MCF 10A (cell line): ENCODE measurements at regions not wholly inside any gene's neighbourhood (a gene's known extent, or its start where the extent isn't known, plus 50 kb on each side); places are given as distances from the start of the nearest gene placed in this dataset.

Experiments
- BruUV-seq: library from RNA; stranded (reverse); fragments of 400-500 nt; replicated peaks from 2 replicates; lab custom pipeline; 2021; lab: Mats Ljungman, UMichigan
- CTCF ChIA-PET: fragments of 300-600 bp; sonication (Branson Sonifier 250); formaldehyde crosslinking; extraction: SDS; loops from one replicate; lab custom pipeline; 2021; ENCODE audit warnings: antibody characterized with exemption, inconsistent platforms; lab: Yijun Ruan, JAX
- POLR2A ChIA-PET: fragments of 300-600, 350-650 bp; sonication (Branson Sonifier 250); formaldehyde crosslinking; extraction: SDS; loops from one replicate; lab custom pipeline; 2020; ENCODE audit warnings: antibody characterized with exemption, inconsistent platforms; lab: Yijun Ruan, JAX
- DNase-seq: peaks from one replicate; pipeline ENCODE4 v3.0.0-alpha.2; 2018; ENCODE audit not compliant: unreplicated experiment
- H3K27ac Mint-ChIP-seq: one replicate; pipeline ENCODE4 v1.8.0; 2022; ENCODE audit warnings: mild to moderate bottlenecking, low read depth, mixed read lengths; ENCODE audit not compliant: unreplicated experiment
- H3K27me3 Mint-ChIP-seq: one replicate; pipeline ENCODE4 v1.8.0; 2022; ENCODE audit warnings: mixed read lengths; ENCODE audit not compliant: insufficient read depth, unreplicated experiment
- H3K36me3 Mint-ChIP-seq: one replicate; pipeline ENCODE4 v1.8.0; 2022; ENCODE audit warnings: mild to moderate bottlenecking, moderate library complexity, mixed read lengths; ENCODE audit not compliant: insufficient read depth, unreplicated experiment
- H3K4me1 Mint-ChIP-seq: one replicate; pipeline ENCODE4 v1.8.0; 2022; ENCODE audit warnings: mixed read lengths; ENCODE audit not compliant: insufficient read depth, unreplicated experiment
- H3K4me3 Mint-ChIP-seq: one replicate; pipeline ENCODE4 v1.8.0; 2022; ENCODE audit warnings: mild to moderate bottlenecking, moderate library complexity, mixed read lengths; ENCODE audit not compliant: unreplicated experiment
- H3K9me3 Mint-ChIP-seq: one replicate; pipeline ENCODE4 v1.8.0; 2022; ENCODE audit warnings: mixed read lengths; ENCODE audit not compliant: unreplicated experiment
- CTCF ChIP-seq: fragments of 200-600 bp; IDR thresholded peaks from one replicate; pipeline ENCODE4 v1.8.0; 2022; ENCODE audit warnings: antibody characterized with exemption, mild to moderate bottlenecking; ENCODE audit not compliant: unreplicated experiment
- intact Hi-C: fragments of 100-400 bp; cut with micrococcal nuclease; formaldehyde crosslinking; loops from 2 replicates; pipeline ENCODE4 v1.14.1; 2022

DNA sequence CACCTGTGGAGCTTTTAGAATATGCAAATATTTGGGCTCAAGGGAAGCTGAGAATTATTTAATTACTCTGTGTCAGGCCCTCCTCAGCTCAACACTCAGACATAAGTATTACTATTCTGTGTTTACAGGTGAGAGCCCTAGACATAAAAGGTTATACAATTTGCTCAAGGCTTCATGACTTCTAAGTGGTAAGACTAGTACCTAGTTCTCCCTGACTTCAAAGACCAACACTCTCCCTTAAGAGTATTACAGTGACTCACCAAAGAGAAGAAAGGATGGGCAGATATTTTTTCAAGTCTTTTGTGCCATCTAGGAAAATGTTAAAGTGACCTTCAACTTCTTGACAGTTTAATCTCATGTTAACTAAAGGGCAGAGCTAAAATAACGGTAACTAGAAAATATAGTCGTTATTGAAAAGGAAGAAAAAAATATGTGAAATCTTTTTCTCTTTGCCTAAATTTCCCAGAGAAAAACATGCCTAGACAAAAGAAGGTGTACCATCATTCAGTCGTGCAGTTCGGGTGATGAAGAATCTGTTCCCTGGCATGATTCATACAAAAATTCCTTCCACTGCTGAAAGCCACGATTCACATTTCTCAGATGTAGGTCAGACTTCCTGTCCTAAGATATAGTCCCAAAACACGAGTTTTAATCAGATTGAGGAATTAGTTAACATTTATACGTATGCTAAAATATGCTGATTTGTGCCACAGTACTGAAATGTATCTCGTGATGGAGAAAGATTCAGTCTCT lies 849.1 kb upstream of the API5 start:
- Mint-ChIP-seq H3K4me3 (no peak overlapping the region), H3K27me3 (no peaks in the 10 kb centered on the region), H3K4me1 (no peaks in the 10 kb centered on the region), H3K36me3 (no peaks in the 10 kb centered on the region), H3K9me3 (no peaks in the 10 kb centered on the region), H3K27ac (peak overlapping the region; percentile 31)
- POLR2A ChIA-PET, result no interaction called here
- CTCF ChIA-PET, result interaction anchor here (1.3 kb wide), 1 partner anchor 13 kb away, joined by 3 read pairs; no protein-coding TSS in a partner anchor
- DNase-seq, result no peak
- TF ChIP-seq CTCF, result no peak
- intact Hi-C loops, result no loop called here
- BruUV-seq, result no TSS peak

DNA sequence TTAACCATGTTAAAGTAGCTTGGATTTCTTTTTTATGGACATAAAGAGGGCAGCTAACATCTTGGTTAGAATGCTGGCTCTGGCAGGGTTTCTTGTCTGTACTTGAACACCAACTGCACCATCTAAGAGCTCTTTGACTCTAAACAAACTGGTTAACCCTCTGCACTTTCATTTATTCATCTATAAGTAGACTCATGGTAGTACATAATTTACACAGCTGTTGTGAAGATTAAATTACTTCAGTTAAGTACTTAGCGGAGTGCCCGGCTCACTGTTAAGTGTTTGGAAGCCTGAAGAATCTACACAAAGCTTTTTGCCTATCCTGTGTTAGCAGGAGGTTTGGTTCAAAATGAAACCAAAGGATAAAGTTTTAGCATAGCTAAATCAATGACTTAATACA lies 846.2 kb upstream of the API5 start:
- no peak for DNase-seq
- no peaks in the 10 kb centered on the region for H3K9me3 Mint-ChIP-seq
- no peak overlapping the region for H3K27ac Mint-ChIP-seq
- ChIA-PET CTCF (no interaction called here), POLR2A (interaction anchor here (0.6 kb wide), 1 partner anchor 614 kb away, joined by 3 read pairs; no protein-coding TSS in a partner anchor)
- intact Hi-C loops, result no loop called here
- H3K4me1 Mint-ChIP-seq, result no peaks in the 10 kb centered on the region
- H3K27me3 Mint-ChIP-seq, result no peaks in the 10 kb centered on the region
- BruUV-seq, result no TSS peak
- no peaks in the 10 kb centered on the region for H3K36me3 Mint-ChIP-seq
- H3K4me3 Mint-ChIP-seq, result no peak overlapping the region
- TF ChIP-seq CTCF, result no peak

GRCh38 chr11:42473106-42473505 lies 838.7 kb upstream of the API5 start:
- POLR2A ChIA-PET, result no interaction called here
- H3K27ac Mint-ChIP-seq, result no peak overlapping the region
- intact Hi-C loops, result no loop called here
- no peak for TF ChIP-seq CTCF
- no TSS peak for BruUV-seq
- H3K9me3 Mint-ChIP-seq, result no peaks in the 10 kb centered on the region
- CTCF ChIA-PET, result no interaction called here
- peaks cover 6% of the 10 kb centered on the region for H3K4me1 Mint-ChIP-seq
- no peaks in the 10 kb centered on the region for H3K36me3 Mint-ChIP-seq
- no peak for DNase-seq
- H3K27me3 Mint-ChIP-seq, result no peaks in the 10 kb centered on the region
- H3K4me3 Mint-ChIP-seq, result no peak overlapping the region

GRCh38 chr11:42482822-42483221 lies 829.0 kb upstream of the API5 start:
- Mint-ChIP-seq H3K4me3 (no peak overlapping the region), H3K27ac (no peak overlapping the region), H3K27me3 (no peaks in the 10 kb centered on the region), H3K36me3 (no peaks in the 10 kb centered on the region), H3K9me3 (peaks cover 11% of the 10 kb centered on the region), H3K4me1 (no peaks in the 10 kb centered on the region)
- POLR2A ChIA-PET, result no interaction called here
- BruUV-seq, result no TSS peak
- no peak for TF ChIP-seq CTCF
- CTCF ChIA-PET, result interaction anchor here (0.9 kb wide), 1 partner anchor 42 kb away, joined by 3 read pairs; no protein-coding TSS in a partner anchor
- intact Hi-C loops, result no loop called here
- DNase-seq, result no peak
